Lung (tissue), 11 donors: ENCODE measurements at regions not wholly inside any gene's neighbourhood (a gene's known extent, or its start where the extent isn't known, plus 50 kb on each side); places are given as distances from the start of the nearest gene placed in this dataset.
"Not testable (repeated sequence)": the region's sequence is repeated elsewhere in the genome, so short reads cannot be mapped to it uniquely, and the experiment has no call there.

ENCODE experiments used
- ATAC-seq: fragments of 200-7000 bp; cut with Tn5 transposase; one replicate; pipeline ENCODE4 v1.9.1; 2020; ENCODE audit warnings: moderate number of reproducible peaks; ENCODE audit not compliant: insufficient read depth, low FRiP score
- DNase-seq, 3 donors: peaks; one replicate each; pipeline ENCODE4 v3.0.0-alpha.2; 2013 to 2017
- H3K27ac ChIP-seq, 2 donors: one replicate each; pipeline ENCODE4 v1.5.1; 2013; ENCODE audit warnings: mild to moderate bottlenecking in 2 of 2, moderate library complexity in 2 of 2, control low read depth in 1 of 2, inconsistent platforms in 1 of 2, low read depth in 1 of 2, low read length in 1 of 2
- H3K27me3 ChIP-seq, 3 donors: one replicate each; pipeline ENCODE4 v1.5.1; 2013; ENCODE audit warnings: low read length in 2 of 3; ENCODE audit not compliant: control insufficient read depth in 3 of 3, insufficient read depth in 3 of 3
- H3K36me3 ChIP-seq, 4 donors: one replicate each; pipeline ENCODE4 v1.5.1; 2013; ENCODE audit warnings: low read length in 4 of 4, mild to moderate bottlenecking in 1 of 4, moderate library complexity in 1 of 4; ENCODE audit not compliant: control insufficient read depth in 4 of 4, insufficient read depth in 4 of 4
- H3K4me1 ChIP-seq, 5 donors: one replicate each; pipeline ENCODE4 v1.5.1; 2013; ENCODE audit warnings: low read length in 5 of 5, mild to moderate bottlenecking in 2 of 5, moderate library complexity in 1 of 5; ENCODE audit not compliant: control insufficient read depth in 5 of 5, insufficient read depth in 5 of 5
- H3K4me3 ChIP-seq: one replicate; pipeline ENCODE4 v1.5.1; 2013; ENCODE audit warnings: mild to moderate bottlenecking, control low read depth, moderate library complexity
- H3K9ac ChIP-seq, 2 donors: one replicate each; pipeline ENCODE4 v1.5.1; 2013; ENCODE audit warnings: low read length in 2 of 2, control low read depth in 1 of 2; ENCODE audit not compliant: insufficient read depth in 1 of 2
- H3K9me3 ChIP-seq, 4 donors: one replicate each; pipeline ENCODE4 v1.5.1; 2013; ENCODE audit warnings: low read length in 3 of 4, mild to moderate bottlenecking in 1 of 4, moderate library complexity in 1 of 4; ENCODE audit not compliant: control insufficient read depth in 4 of 4, insufficient read depth in 3 of 4
- WGBS, 2 donors: extraction: QIAGEN DNeasy Blood & Tissue Kit; methylation state at CpG; one replicate each; pipeline ENCODE4 v1.1.7; 2013; 5-methylcytosine and 5-hydroxymethylcytosine counted together
- TF ChIP-seq, protein P1 (sequence below): IDR thresholded peaks from 2 replicates; pipeline ENCODE4 v1.5.1; 2012; ENCODE audit warnings: mild to moderate bottlenecking; ENCODE audit errors: control extremely low read depth, extremely low read depth
- donor health status: control.
- donor health status: control.
- donor health status: Bipolar disorder and iron deficiency.
- donor health status: healthy.
- donor health status: DM: yes; HTN: yes; CAD: no.

GRCh38 chrX:6990552-6991193 is 156.8 kb upstream of the STS start:
- ATAC-seq (no peak), DNase-seq (no peak)
- WGBS, 2 donors = 83 to 90% methylated on average over 10 of the region's 10 CpGs

DNA sequence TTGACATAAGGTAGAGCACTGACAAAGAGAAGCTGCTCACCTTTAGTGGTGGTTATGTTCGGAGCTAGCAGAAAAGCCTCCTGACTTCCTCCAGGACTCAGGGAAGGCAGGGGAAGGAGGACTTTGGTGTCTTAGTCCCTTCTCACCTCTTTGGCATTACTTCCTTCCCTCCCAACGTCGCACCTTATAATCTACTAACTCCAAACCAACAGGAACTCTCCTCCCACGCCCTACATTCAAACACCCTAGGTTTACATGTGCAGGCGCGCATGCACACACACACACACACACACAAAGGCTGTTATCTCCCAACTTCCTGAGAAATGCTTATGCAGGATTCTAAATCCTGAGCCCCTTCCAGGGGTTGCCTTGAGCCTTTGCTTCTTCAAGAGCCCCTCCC is 157.7 kb upstream of the STS start:
- ATAC-seq (no peak), DNase-seq (no peak)
- H3K27me3 ChIP-seq = peaks cover 0 to 18% (median 3%) of the 10 kb centered on the region in 3 donors
- TF ChIP-seq, protein P1, sequence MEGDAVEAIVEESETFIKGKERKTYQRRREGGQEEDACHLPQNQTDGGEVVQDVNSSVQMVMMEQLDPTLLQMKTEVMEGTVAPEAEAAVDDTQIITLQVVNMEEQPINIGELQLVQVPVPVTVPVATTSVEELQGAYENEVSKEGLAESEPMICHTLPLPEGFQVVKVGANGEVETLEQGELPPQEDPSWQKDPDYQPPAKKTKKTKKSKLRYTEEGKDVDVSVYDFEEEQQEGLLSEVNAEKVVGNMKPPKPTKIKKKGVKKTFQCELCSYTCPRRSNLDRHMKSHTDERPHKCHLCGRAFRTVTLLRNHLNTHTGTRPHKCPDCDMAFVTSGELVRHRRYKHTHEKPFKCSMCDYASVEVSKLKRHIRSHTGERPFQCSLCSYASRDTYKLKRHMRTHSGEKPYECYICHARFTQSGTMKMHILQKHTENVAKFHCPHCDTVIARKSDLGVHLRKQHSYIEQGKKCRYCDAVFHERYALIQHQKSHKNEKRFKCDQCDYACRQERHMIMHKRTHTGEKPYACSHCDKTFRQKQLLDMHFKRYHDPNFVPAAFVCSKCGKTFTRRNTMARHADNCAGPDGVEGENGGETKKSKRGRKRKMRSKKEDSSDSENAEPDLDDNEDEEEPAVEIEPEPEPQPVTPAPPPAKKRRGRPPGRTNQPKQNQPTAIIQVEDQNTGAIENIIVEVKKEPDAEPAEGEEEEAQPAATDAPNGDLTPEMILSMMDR = no peak
- 85 to 93% methylated on average over 6 of the region's 6 CpGs for WGBS, 2 donors
- H3K27ac ChIP-seq = no peak overlapping the region
- H3K4me3 ChIP-seq = no peak overlapping the region
- no peaks in the 10 kb centered on the region for H3K4me1 ChIP-seq
- no peaks in the 10 kb centered on the region for H3K36me3 ChIP-seq
- no peak overlapping the region for H3K9ac ChIP-seq
- H3K9me3 ChIP-seq = peaks cover 0 to 2% (median 1%) of the 10 kb centered on the region in 4 donors

More at GRCh38 chrX:6990552-6991193, 156.8 kb upstream of the STS start:
- peaks cover 0 to 2% (median 1%) of the 10 kb centered on the region in 4 donors for H3K9me3 ChIP-seq
- H3K27me3 ChIP-seq = peaks cover 0 to 18% (median 3%) of the 10 kb centered on the region in 3 donors
- no peak overlapping the region for H3K27ac ChIP-seq
- H3K36me3 ChIP-seq = no peaks in the 10 kb centered on the region
- no peak overlapping the region for H3K4me3 ChIP-seq
- TF ChIP-seq, protein P1 = no peak
- H3K4me1 ChIP-seq = no peaks in the 10 kb centered on the region
- no peak overlapping the region for H3K9ac ChIP-seq

DNA sequence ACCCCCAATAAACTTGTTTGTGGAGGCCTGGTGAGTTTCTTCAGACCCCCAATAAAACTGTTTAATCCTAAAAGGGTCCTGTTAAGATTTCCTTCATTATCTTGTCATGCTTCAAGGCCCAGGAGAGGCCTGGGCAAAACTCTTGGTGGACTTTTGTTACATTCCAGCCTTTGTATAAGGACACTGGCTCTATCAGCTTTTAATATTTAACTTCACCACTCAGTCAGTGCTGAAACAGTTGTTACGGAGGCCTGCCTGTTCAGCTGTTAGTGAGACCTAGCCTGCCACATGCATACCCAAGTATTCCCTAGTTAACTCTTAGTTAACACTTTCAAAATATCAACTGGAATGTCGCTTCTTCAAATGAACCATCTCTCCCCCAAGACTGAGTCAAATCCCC is 158.8 kb upstream of the STS start:
- not testable (repeated sequence) for H3K27ac ChIP-seq, DNase-seq, H3K36me3 ChIP-seq, H3K4me1 ChIP-seq, H3K4me3 ChIP-seq, H3K9me3 ChIP-seq, H3K9ac ChIP-seq, ATAC-seq
- 71 to 84% methylated on average over 2 of the region's 2 CpGs for whole genome bisulfite sequencing, 2 donors
- H3K27me3 ChIP-seq = peaks cover 0 to 22% (median 7%) of the 10 kb centered on the region in 3 donors

- no peak for ATAC-seq
- Histone ChIP-seq H3K4me3 (no peak overlapping the region), H3K27me3 (peaks cover 0 to 27% (median 7%) of the 10 kb centered on the region in 3 donors), H3K9ac (no peak overlapping the region), H3K4me1 (no peaks in the 10 kb centered on the region), H3K9me3 (no peaks in the 10 kb centered on the region), H3K27ac (no peak overlapping the region), H3K36me3 (no peaks in the 10 kb centered on the region)
- WGBS, 2 donors = 54 to 63% methylated on average over 4 of the region's 4 CpGs
- peak in 2 of 3 donors; percentile 3 to 26 for DNase-seq
- TF ChIP-seq, protein P1 = no peak
Observed at GRCh38 chrX:6986915-6987314, 160.6 kb upstream of the STS start.
